H1 (cell line): ENCODE measurements at regions not wholly inside any gene's neighbourhood (a gene's known extent, or its start where the extent isn't known, plus 50 kb on each side); places are given as distances from the start of the nearest gene placed in this dataset.

ENCODE experiments used
- BCL11A ChIP-seq, 2 experiments: IDR thresholded peaks; one replicate each; pipeline ENCODE4 v1.6.1; 2011; ENCODE audit warnings: low read depth in 2 of 2, low read length in 2 of 2, mild to moderate bottlenecking in 2 of 2
- CHD2 ChIP-seq: IDR thresholded peaks from 2 replicates; pipeline ENCODE4 v1.6.1; 2012; ENCODE audit warnings: low read length, improper control_type of control experiment
- CTCF ChIP-seq, 3 experiments: IDR thresholded peaks; 1 replicate in 2 of 3; 2 replicates in 1 of 3; pipeline versions ENCODE4 v1.5.1 to v1.6.1; 2011; ENCODE audit warnings: low read length in 3 of 3, mild to moderate bottlenecking in 3 of 3, inconsistent platforms in 2 of 3, low read depth in 1 of 3, moderate library complexity in 1 of 3; ENCODE audit not compliant: insufficient read depth in 1 of 3; ENCODE audit errors: control extremely low read depth in 1 of 3
- EP300 ChIP-seq, 2 experiments: IDR thresholded peaks; 1 replicate in 1 of 2; 2 replicates in 1 of 2; pipeline ENCODE4 v1.6.1; 2011 to 2012; ENCODE audit warnings: low read depth in 2 of 2, low read length in 2 of 2, mild to moderate bottlenecking in 2 of 2, borderline replicate concordance in 1 of 2, inconsistent platforms in 1 of 2, moderate library complexity in 1 of 2
- EZH2 ChIP-seq: fragments of 200-600 bp; sonication (generic); IDR thresholded peaks from 2 replicates; pipeline ENCODE4 v1.7.1; 2012; ENCODE audit warnings: low read depth, mild to moderate bottlenecking, moderate library complexity, low read length, inconsistent platforms; ENCODE audit not compliant: severe bottlenecking
- POLR2AphosphoS5 ChIP-seq: IDR thresholded peaks from 2 replicates; pipeline ENCODE4 v1.6.1; 2011; ENCODE audit warnings: low read depth, low read length
- RNF2 ChIP-seq: fragments of 200-900, 300-1000 bp; sonication (generic); IDR thresholded peaks from 2 replicates; pipeline ENCODE4 v1.7.1; 2016; ENCODE audit warnings: borderline replicate concordance, low read depth, mild to moderate bottlenecking, antibody characterized with exemption, low read length; ENCODE audit not compliant: poor library complexity, severe bottlenecking; ENCODE audit errors: missing control alignments
- SAP30 ChIP-seq: fragments of 300-600 bp; sonication (generic); IDR thresholded peaks from 2 replicates; pipeline ENCODE4 v1.7.1; 2012; ENCODE audit warnings: low read length, moderate library complexity, mild to moderate bottlenecking, inconsistent platforms; ENCODE audit not compliant: insufficient read depth, insufficient replicate concordance
- SUZ12 ChIP-seq: fragments of 200-600 bp; sonication (generic); IDR thresholded peaks from 2 replicates; pipeline ENCODE4 v1.6.1; 2012; ENCODE audit warnings: mild to moderate bottlenecking, inconsistent platforms, low read length, moderate library complexity, mixed read lengths

- no peak for TF ChIP-seq SUZ12
- no peak for TF ChIP-seq EZH2
- TF ChIP-seq CTCF (IDR thresholded peaks at IDR 0.05; ENCODE audit: control extremely low read depth in 1 of 3, insufficient read depth in 1 of 3, low read depth in 1 of 3, low read length in 3 of 3): no peak
- TF ChIP-seq EP300 (IDR thresholded peaks at IDR 0.05; ENCODE audit: borderline replicate concordance in 1 of 2, low read depth in 2 of 2, low read length in 2 of 2): no peak
- no peak for TF ChIP-seq POLR2AphosphoS5
- TF ChIP-seq BCL11A (IDR thresholded peaks at IDR 0.05; ENCODE audit: low read depth in 2 of 2, low read length in 2 of 2): no peak
- no peak for TF ChIP-seq RNF2
- TF ChIP-seq CHD2: no peak
- no peak for TF ChIP-seq SAP30
Measured at GRCh38 chr14:98957211-98958047, 314.6 kb downstream of the BCL11B start.
